ENCODE measurements at regions not wholly inside any gene's neighbourhood (a gene's known extent, or its start where the extent isn't known, plus 50 kb on each side); places are given as distances from the start of the nearest gene placed in this dataset.

GRCh38 chr2:53448591-53448990 is 319.0 kb upstream of the CHAC2 start:
- TF ChIP-seq, protein P1, sequence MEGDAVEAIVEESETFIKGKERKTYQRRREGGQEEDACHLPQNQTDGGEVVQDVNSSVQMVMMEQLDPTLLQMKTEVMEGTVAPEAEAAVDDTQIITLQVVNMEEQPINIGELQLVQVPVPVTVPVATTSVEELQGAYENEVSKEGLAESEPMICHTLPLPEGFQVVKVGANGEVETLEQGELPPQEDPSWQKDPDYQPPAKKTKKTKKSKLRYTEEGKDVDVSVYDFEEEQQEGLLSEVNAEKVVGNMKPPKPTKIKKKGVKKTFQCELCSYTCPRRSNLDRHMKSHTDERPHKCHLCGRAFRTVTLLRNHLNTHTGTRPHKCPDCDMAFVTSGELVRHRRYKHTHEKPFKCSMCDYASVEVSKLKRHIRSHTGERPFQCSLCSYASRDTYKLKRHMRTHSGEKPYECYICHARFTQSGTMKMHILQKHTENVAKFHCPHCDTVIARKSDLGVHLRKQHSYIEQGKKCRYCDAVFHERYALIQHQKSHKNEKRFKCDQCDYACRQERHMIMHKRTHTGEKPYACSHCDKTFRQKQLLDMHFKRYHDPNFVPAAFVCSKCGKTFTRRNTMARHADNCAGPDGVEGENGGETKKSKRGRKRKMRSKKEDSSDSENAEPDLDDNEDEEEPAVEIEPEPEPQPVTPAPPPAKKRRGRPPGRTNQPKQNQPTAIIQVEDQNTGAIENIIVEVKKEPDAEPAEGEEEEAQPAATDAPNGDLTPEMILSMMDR (IDR thresholded peaks at IDR 0.05), result no peak
- TF ChIP-seq POLR2A (IDR thresholded peaks at IDR 0.05), result no peak

All from lower leg skin (tissue), 3 donors.